H1 (cell line): ENCODE measurements at regions not wholly inside any gene's neighbourhood (a gene's known extent, or its start where the extent isn't known, plus 50 kb on each side); places are given as distances from the start of the nearest gene placed in this dataset.

Source experiments
- CHD7 ChIP-seq: fragments of 300-600 bp; sonication (generic); IDR thresholded peaks from 2 replicates; pipeline ENCODE4 v1.7.1; 2012; ENCODE audit warnings: low read length, moderate library complexity, mild to moderate bottlenecking, inconsistent platforms; ENCODE audit not compliant: insufficient replicate concordance

- TF ChIP-seq CHD7: no peak
These were observed 696.5 kb downstream of the NR2F1-AS1 start (continued) for GRCh38 chr5:92884469-92884868.
